Nephron progenitor cell (in vitro differentiated cells): ENCODE measurements at regions not wholly inside any gene's neighbourhood (a gene's known extent, or its start where the extent isn't known, plus 50 kb on each side); places are given as distances from the start of the nearest gene placed in this dataset.
A peak's percentile ranks its signal among the peaks of the same experiment; 100 is the strongest.

Experiments used
- DNase-seq: peaks from one replicate; pipeline ENCODE4 v3.0.0; 2021
- H3K27ac Mint-ChIP-seq: 2 replicates; pipeline ENCODE4 v1.8.0; 2021; ENCODE audit warnings: mild to moderate bottlenecking, moderate library complexity, mixed read lengths
- H3K27me3 Mint-ChIP-seq: 2 replicates; pipeline ENCODE4 v1.8.0; 2021; ENCODE audit warnings: mild to moderate bottlenecking, low read depth, mixed read lengths; ENCODE audit not compliant: poor library complexity
- H3K36me3 Mint-ChIP-seq: 2 replicates; pipeline ENCODE4 v1.8.0; 2021; ENCODE audit warnings: low read depth, mixed read lengths
- H3K4me1 Mint-ChIP-seq: 2 replicates; pipeline ENCODE4 v1.8.0; 2021; ENCODE audit warnings: mixed read lengths
- H3K4me3 Mint-ChIP-seq: 2 replicates; pipeline ENCODE4 v1.8.0; 2021; ENCODE audit warnings: mild to moderate bottlenecking, moderate library complexity, mixed read lengths
- H3K9me3 Mint-ChIP-seq: 2 replicates; pipeline ENCODE4 v1.8.0; 2021; ENCODE audit warnings: mild to moderate bottlenecking, moderate library complexity, mixed read lengths
- TF ChIP-seq, protein P1 (sequence below): fragments of 200-600 bp; sonication (generic); IDR thresholded peaks from 2 replicates; pipeline ENCODE4 v1.5.0; 2021; ENCODE audit warnings: antibody characterized with exemption

- TF ChIP-seq, protein P1, sequence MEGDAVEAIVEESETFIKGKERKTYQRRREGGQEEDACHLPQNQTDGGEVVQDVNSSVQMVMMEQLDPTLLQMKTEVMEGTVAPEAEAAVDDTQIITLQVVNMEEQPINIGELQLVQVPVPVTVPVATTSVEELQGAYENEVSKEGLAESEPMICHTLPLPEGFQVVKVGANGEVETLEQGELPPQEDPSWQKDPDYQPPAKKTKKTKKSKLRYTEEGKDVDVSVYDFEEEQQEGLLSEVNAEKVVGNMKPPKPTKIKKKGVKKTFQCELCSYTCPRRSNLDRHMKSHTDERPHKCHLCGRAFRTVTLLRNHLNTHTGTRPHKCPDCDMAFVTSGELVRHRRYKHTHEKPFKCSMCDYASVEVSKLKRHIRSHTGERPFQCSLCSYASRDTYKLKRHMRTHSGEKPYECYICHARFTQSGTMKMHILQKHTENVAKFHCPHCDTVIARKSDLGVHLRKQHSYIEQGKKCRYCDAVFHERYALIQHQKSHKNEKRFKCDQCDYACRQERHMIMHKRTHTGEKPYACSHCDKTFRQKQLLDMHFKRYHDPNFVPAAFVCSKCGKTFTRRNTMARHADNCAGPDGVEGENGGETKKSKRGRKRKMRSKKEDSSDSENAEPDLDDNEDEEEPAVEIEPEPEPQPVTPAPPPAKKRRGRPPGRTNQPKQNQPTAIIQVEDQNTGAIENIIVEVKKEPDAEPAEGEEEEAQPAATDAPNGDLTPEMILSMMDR: no peak
- Mint-ChIP-seq H3K4me3 (no peak overlapping the region), H3K4me1 (peaks cover 5% of the 10 kb centered on the region), H3K27ac (no peak overlapping the region), H3K27me3 (peaks cover 6% of the 10 kb centered on the region), H3K9me3 (no peaks in the 10 kb centered on the region), H3K36me3 (no peaks in the 10 kb centered on the region)
- no peak for DNase-seq
Observed at GRCh38 chr2:41691561-41691960, 356.3 kb upstream of the PKDCC start.

DNA sequence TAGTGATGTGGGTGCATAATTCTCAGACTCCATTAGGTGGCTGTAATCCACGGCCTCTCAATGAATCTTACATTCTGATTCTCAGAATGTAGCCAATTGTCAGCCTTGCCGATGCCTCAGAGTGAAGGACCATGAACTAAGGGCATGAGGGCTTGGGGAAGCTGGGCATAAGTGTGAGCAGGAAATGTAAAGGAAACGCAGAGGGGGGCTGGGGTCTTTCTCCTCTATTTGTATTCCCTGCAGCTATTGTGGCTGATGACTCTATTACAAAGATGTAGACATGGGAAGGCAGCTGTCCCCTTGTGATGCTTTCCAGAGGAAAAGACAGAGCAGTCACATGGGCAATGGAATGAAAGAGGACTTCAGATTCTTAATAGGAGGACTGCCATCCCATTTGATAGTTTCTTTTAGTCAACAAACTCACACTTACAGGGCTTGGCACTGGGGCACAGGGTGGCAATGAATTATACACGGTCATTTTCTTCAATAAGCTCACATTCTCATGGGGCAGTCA lies 353.2 kb upstream of the PKDCC start:
- no peak overlapping the region for H3K27ac Mint-ChIP-seq
- H3K4me1 Mint-ChIP-seq: peaks cover 5% of the 10 kb centered on the region
- H3K27me3 Mint-ChIP-seq: peaks cover 16% of the 10 kb centered on the region
- TF ChIP-seq, protein P1: no peak
- H3K4me3 Mint-ChIP-seq: no peak overlapping the region
- no peaks in the 10 kb centered on the region for H3K9me3 Mint-ChIP-seq
- no peaks in the 10 kb centered on the region for H3K36me3 Mint-ChIP-seq
- no peak for DNase-seq

DNA sequence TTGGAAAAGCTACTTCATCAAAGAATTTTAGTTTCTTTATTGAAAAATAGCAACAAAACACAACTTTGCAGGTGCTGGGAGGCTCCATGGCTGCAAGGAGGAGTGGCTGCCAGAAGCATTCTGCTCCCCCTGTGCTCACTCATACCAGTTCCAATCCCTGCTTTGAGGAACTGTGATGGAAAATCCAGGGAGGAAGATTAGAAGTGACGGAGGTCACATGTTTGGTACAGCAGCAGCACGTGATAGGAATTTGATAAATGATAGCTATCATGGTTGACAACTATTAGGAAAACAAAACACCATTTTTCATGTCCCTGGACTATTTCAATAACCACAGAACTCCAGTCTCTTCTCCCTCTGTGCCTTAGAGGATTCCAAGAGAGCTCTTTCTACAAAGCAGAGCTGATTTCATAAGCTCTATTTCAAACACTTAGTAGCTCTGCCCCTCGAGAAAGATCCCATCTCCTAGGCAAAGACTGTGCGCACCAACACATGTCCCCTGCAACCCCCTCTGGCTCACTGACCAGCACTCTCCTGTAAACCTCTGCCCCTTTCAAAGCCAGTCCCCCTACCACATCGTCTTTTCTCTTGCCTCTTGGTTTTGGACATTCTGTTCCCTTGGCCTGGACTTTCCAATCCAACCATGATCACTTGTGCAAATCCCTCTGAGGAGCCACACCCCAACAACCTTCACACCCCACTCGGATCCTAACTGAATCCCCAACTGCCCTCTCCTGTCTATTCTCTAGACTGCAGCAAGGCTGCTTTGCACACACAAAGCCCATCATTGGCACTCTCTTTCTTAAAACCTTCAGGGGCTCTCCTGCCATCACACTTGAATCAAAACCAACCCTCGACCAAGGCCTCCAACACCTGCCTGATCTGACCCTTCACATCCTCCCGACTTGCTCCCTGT lies 352.4 kb upstream of the PKDCC start:
- TF ChIP-seq, protein P1: no peak
- H3K27me3 Mint-ChIP-seq: peaks cover 22% of the 10 kb centered on the region
- no peak overlapping the region for H3K4me3 Mint-ChIP-seq
- no peak overlapping the region for H3K27ac Mint-ChIP-seq
- no peak for DNase-seq
- no peaks in the 10 kb centered on the region for H3K9me3 Mint-ChIP-seq
- peaks cover 5% of the 10 kb centered on the region for H3K4me1 Mint-ChIP-seq
- H3K36me3 Mint-ChIP-seq: no peaks in the 10 kb centered on the region

GRCh38 chr2:41697389-41697788 lies 350.4 kb upstream of the PKDCC start:
- no peak overlapping the region for H3K4me3 Mint-ChIP-seq

DNA sequence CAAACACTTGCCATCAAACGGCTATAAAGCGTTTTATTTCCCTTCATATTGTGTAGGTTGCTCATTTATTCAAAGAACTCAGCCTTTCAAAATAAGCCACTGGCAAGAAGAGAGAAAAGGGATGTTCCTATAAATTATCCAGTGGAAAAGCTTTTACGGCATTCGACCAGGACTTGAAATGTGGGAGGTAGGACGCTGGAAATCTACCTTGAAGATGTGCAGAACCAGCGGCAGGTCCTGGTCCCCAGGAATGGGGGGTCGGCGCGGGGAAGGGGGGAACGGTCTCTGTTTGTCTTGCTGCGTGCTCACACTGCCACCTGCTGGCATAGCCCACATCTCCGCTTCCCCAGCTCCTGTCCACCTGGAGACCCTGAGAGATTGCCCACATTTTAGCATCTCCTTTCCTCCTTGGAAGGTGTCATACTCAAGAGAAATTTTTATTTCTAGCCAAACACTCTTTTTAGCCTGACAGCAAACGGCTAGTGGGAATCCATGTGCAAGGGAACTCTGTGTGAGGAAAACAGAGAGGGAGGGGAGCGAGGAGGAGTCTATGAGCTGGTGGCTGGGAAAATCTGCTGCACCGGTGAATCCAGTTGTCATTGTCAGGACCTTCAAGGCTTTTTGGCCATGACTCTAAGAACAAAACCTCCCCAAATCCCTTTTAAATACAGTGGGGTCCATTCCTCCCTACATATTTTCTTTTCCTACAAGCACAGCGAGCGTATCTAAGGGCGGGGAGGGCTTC lies 349.0 kb upstream of the PKDCC start:
- Mint-ChIP-seq H3K4me3 (no peak overlapping the region), H3K27me3 (peaks cover 23% of the 10 kb centered on the region), H3K4me1 (peaks cover 4% of the 10 kb centered on the region), H3K9me3 (no peaks in the 10 kb centered on the region), H3K27ac (no peak overlapping the region), H3K36me3 (no peaks in the 10 kb centered on the region)
- TF ChIP-seq, protein P1: peak; percentile 76
- peak; percentile 72 for DNase-seq

More at GRCh38 chr2:41697389-41697788, 350.4 kb upstream of the PKDCC start:
- DNase-seq: no peak
- H3K36me3 Mint-ChIP-seq: no peaks in the 10 kb centered on the region
- H3K4me1 Mint-ChIP-seq: peaks cover 5% of the 10 kb centered on the region
- H3K9me3 Mint-ChIP-seq: no peaks in the 10 kb centered on the region
- TF ChIP-seq, protein P1: no peak
- no peak overlapping the region for H3K27ac Mint-ChIP-seq
- H3K27me3 Mint-ChIP-seq: peaks cover 23% of the 10 kb centered on the region
